22Rv1 (cell line): ENCODE measurements at regions not wholly inside any gene's neighbourhood (a gene's known extent, or its start where the extent isn't known, plus 50 kb on each side); places are given as distances from the start of the nearest gene placed in this dataset.
A peak's percentile ranks its signal among the peaks of the same experiment; 100 is the strongest.

Experiments used
- H3K27ac ChIP-seq: fragments of 450-650 bp; 2 replicates; pipeline ENCODE4 v1.5.1; 2017
- ZFX ChIP-seq: fragments of 450-650 bp; IDR thresholded peaks from 2 replicates; pipeline ENCODE4 v1.6.1; 2017; ENCODE audit warnings: antibody characterized with exemption, borderline replicate concordance
- TF ChIP-seq, protein P1 (sequence below): fragments of 450-650 bp; IDR thresholded peaks from 2 replicates; pipeline ENCODE4 v1.5.1; 2017; ENCODE audit warnings: mild to moderate bottlenecking

DNA sequence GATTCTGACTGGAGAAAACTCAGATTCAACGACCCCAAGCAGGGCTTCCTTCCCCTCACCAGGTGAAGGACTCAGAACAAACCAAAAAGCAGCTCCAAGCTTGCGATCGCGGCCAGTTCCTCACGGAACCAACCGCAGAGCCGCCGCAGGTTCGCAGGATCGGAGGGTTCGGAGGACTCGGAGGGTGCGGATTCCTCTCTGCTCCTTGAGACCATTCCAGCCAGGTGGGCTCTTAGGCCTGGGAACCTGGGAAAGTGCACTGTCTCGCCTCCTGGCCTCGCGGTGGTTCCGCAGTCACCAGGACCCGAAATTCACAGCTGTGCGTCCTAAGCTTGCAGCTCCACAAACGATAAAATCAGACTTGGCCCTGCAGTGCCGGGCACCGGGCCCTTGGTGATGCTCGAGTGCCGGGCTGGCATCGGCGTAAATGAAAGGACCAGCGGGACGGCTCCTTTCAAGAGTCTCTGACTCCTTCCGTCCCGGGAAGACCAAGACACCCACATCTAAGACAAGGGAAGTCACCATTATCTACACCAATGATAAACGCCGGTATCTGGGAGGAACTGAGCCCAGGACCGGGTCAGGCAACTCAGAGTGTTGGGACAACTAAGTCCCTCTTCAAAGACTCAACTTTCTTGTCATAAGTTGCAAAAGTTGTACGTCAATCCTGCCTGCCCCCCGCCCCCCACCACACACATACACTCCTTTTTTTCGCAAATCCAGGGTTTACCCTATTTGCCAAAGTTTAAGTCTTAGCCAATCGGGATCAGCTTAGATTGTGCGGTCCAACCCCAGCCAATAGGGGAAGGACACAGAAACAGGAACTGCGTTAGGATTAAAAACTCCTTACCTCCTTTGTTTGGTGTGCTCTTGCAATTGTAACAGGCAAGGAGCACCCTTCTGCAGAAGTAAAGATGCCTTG is 69.8 kb upstream of the PRSS16 start:
- TF ChIP-seq, protein P1, sequence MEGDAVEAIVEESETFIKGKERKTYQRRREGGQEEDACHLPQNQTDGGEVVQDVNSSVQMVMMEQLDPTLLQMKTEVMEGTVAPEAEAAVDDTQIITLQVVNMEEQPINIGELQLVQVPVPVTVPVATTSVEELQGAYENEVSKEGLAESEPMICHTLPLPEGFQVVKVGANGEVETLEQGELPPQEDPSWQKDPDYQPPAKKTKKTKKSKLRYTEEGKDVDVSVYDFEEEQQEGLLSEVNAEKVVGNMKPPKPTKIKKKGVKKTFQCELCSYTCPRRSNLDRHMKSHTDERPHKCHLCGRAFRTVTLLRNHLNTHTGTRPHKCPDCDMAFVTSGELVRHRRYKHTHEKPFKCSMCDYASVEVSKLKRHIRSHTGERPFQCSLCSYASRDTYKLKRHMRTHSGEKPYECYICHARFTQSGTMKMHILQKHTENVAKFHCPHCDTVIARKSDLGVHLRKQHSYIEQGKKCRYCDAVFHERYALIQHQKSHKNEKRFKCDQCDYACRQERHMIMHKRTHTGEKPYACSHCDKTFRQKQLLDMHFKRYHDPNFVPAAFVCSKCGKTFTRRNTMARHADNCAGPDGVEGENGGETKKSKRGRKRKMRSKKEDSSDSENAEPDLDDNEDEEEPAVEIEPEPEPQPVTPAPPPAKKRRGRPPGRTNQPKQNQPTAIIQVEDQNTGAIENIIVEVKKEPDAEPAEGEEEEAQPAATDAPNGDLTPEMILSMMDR = peak; percentile 73
- TF ChIP-seq ZFX = no peak
- peak overlapping the region; percentile 95 for H3K27ac ChIP-seq

- H3K27ac ChIP-seq = peak overlapping the region; percentile 95
- TF ChIP-seq ZFX = no peak
- TF ChIP-seq, protein P1 = no peak
These were observed 69.1 kb upstream of the PRSS16 start for GRCh38 chr6:27178407-27178730.

DNA sequence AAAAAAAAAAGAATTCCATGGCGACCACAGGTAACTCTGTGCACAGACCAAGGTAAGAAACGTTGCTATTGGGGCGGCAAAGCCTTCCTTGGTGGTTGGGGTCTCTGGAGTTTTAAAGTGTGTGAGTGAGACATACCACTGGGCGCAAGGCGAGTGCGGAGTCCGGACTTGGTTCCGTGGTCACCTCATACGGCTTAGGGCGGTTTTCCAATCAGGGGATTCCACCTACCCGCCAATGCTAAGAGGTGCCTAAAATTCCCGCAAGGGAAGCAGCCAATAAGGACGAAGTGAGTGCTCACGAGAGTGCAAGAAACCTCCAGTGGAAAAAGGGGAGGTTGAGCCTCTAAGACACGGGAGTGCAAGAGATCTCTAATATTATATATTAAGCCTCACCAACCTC is 68.6 kb upstream of the PRSS16 start:
- H3K27ac ChIP-seq = peak overlapping the region; percentile 95
- no peak for TF ChIP-seq ZFX
- TF ChIP-seq, protein P1 = no peak

DNA sequence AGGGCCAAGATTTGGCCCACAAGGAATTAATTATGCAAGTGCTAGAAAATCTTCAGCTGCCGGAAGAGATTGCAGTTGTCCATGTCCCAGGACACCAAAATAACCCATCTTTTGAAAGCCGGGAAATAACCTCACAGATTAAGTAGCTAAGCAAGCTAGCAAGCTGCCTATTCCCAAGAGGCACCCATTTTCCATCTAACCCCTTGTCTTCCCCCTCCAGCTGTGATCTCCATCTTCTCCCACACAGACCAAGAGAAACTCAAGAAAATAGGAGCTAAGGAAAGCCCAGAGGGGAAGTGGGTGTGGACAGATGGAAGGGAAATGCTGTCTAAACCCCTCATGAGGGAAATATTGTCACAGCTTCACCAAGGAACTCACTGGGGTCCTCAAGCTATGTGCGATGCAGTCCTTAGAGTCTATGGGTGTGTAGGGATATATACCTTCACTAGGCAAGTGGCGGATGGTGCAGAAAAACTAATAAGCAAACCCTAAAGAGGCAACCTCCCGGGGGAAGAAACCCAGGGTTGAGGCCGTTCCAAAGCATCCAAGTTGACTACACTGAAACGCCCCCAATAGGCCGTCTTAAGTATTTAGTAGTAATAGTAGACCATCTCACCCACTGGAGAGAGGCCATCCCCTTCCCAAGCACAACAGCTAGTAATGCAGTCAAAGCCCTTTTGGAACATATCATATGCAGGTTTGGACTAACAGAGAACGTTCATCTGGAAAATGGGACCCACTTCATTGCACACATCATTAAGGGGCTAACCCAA is 64.3 kb upstream of the PRSS16 start:
- H3K27ac ChIP-seq = no peak overlapping the region
- no peak for TF ChIP-seq ZFX
- TF ChIP-seq, protein P1 = no peak; the same call in 1 of the 2 replicates

DNA sequence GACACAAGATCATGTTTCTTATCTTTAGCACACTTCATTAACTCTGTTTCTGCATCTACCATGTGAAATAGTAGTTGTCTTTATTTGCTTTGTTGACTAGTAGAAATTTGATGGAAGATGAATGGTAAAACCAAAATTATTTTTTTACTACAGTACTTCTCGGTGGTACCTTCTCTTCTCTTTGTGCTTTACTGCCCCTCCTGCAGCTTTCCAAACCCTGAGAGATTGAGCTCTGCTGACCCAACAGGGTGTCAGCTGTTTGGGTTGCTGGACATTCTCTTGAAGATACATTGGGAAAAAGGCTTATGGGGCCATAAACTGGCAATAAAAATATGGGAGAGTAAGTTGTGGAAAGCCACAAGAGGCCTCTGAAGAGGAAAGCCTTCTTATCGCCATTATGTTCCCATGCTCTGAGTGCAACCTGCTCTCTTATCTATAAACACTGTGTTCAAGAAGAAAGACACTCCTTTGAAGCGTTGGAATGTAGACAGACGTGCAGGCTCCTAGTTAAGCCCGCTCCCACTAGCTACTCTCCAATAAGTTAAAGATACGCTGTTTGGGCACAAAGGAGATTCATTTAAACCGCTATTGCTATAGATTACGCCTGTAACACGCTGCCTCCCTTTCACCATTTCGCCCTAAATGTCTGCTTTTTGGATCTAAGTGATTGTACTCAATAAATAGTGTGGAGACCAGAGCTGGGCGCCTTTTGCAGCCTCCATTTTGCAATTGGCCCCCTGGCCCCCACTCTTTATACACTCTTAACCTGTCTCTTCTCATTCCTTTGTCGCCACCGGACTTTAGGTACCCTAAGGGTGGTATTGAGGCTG is 60.1 kb upstream of the PRSS16 start:
- TF ChIP-seq, protein P1 = no peak
- no peak for TF ChIP-seq ZFX
- peak overlapping the region; percentile 86 for H3K27ac ChIP-seq

DNA sequence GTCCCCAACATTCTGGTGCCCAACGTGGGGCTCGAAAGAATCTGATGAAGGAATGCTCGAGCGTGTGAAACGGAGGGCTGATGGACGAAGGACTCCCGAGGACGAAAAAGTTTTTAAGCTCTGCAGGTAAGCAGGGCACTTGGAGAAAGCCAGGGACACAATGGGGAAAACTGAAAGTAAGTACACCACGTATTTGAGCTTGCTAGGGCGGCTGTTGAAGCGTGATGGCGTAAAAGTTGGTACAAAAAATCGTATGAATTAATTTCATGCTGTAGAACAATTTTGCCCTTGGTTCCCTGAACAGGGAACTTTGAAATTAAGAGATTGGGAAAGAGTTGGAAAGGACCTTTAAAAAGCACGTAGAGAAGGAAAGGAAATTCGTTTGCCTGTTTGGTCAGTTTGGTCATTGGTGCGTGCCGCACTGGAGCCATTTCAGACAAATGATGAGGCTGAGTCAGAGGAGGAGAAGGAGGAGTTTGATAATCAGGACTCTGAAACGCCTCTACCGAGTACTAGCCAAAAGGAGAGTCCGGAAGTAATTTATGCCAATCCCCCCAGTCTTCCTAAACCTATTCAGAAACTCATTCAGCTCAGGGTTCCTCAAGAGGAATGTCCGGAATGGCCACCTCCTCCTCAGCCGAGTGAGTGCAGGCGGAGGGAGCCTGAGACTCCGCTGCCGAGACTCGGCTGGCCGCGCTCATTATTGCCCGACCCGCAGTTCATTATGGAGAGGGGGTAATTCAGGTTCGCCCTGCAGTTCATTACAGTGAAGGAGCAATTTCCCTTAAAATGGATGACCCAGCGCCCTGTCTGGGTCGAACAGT is 59.2 kb upstream of the PRSS16 start:
- peak overlapping the region; percentile 86 for H3K27ac ChIP-seq
- no peak for TF ChIP-seq ZFX
- TF ChIP-seq, protein P1 = no peak
